Muscle of arm (tissue), 1 donor: ENCODE measurements at regions not wholly inside any gene's neighbourhood (a gene's known extent, or its start where the extent isn't known, plus 50 kb on each side); places are given as distances from the start of the nearest gene placed in this dataset.
"Not testable (repeated sequence)": the region's sequence is repeated elsewhere in the genome, so short reads cannot be mapped to it uniquely, and the experiment has no call there.

Source experiments
- DNase-seq: peaks from one replicate; pipeline ENCODE4 v3.0.0-alpha.2; 2013

DNA sequence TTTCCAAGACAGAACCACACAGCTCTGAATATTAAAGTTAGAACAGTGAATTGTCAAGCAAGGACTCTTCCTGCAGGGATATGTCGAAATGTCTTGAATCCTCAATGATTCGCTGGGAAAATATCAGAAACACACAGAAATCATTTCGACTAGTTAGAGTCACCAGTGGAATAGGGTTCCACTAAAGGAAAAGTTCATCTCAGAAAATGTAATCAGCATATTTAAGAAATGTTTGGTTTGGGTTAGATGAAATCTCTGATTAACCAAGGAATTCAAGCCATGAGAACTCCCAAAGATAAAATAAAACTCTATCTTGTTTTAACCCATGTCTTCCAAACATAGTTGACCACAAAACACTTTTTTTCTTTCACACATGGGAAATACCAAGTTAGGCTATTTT is 621.0 kb upstream of the NRSN1 start:
- no peak for DNase-seq

- DNase-seq = no peak
These were observed 615.1 kb upstream of the NRSN1 start for GRCh38 chr6:23510778-23511510.

DNA sequence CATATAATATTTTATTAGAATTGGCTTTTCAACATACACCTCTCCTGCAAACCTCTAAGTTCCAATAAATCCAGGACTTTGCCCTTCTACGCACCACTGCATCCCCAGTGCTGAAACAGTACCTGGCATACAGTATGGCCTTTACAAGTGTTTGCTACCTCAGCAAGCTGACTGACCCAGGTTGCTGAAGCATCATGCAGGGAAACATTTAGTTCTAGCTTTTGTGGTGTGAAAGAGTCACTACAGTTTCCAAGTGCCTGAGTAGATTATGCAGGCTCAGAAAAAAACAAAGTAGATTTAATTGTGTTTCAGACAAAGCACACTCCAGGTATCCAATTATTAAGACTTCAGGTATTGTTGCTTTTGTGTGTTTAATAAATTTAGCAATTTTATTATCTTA is 614.2 kb upstream of the NRSN1 start:
- DNase-seq = no peak

- no peak for DNase-seq
These were observed 607.7 kb upstream of the NRSN1 start for GRCh38 chr6:23518294-23518693.

DNA sequence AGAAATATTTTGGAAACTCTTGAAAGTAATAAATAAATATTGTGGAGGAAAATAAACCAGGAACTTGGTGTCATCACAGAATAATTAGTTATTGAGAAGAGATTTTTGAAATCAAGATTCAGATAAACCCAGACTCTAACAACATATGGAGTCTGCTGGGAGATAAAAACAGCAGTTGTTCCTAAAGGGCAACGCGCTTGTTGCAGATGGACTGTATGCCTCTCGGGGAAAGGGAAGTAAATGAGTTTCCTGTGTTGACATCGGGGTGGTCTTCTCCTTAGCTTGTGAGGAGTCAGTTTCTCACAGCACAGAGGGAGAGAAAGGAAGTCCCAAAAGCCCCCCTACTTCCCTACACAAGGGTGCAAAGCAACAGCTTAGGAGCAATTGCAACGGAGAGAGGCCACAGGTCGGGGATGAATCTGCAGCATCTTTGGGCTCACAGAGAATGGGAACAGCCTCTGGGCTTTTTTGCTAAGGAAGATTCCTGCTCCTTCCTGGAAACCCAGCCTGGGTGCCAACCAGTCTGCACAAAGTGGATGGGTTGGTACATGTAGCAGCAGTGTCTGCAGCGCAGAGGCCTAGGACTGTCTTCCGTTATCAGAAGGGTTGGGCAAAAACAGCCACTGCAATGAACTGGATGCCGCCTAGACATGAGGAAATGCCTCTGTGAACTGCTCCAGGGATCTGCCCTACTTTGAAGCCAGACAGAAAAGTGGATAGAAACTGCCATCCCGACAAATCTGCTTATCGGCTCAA is 603.0 kb upstream of the NRSN1 start:
- DNase-seq = no peak

DNA sequence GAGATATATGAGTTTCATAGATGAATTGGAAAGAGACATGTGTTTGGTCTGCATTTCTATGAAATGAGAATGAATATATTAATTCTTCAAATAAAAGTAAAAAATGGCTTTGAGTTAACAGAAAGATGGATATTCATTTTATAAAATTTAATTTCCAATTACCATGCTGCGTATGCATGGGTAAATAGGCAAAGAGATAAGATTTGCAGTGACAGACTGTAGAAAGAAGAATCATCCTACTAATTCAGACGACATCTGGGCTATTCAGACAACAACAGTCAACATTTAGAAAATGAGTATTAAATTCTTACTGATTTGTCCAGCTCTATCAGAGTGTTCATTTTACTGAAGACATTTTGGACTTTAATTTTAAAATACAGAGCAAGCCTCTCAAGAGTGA is 602.2 kb upstream of the NRSN1 start:
- DNase-seq = no peak

DNA sequence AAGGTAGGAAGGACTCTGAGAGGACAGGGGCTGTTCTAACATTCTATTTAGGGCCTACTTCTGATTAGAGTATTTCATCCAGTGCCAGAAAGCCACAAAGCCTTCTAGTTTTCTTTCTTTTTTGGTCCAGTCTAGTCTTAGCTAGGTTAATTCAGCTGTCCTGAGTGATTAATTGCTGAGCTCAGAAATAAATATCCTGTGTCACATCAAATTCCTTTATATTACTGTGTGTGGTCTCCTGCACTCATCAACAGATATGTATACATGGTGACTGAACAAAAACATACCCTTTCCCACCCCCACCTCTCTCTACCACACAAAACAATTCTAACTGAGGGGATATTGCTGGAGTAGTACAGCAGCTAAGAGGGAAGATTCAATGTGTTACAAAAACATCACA is 601.5 kb upstream of the NRSN1 start:
- DNase-seq = no peak

- DNase-seq = no peak
These were observed 599.5 kb upstream of the NRSN1 start for GRCh38 chr6:23526526-23526925.

DNA sequence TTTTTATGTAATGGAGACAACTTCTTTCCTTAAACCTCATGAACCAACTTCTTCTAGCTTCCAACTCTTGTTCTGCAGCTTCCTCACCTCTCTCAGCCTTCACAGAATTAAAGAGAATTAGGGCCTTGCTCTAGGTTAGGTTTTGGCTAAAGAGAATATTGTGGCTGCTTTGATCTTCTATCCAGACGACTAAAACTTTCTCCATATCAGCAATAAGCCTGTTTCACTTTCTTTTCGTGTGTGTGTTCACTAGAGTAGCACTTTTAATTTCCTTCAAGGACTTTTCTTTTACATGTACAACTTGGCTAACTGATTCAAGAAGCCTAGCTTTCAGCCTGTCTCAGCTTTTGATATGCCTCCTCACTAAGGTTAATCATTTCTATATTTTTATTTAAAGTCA is 596.1 kb upstream of the NRSN1 start:
- no peak for DNase-seq

DNA sequence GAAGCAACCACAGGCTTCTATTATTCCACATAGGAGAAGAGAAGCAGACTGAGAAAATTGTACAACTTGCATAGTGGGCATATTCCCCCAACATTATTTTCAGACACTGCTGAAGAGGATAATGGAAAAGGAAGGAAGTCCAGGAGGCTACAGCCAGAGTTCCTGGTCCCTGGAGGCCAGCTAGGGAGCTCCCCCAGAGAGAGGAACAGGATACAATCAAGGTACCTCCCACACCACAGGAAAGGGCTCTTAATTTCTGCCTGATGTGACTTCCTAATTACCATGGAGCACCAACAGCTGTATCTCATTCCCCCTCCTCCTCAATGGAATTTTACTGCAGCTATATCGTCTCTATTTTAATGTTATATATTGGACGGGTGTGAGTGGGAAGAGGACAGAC is 594.3 kb upstream of the NRSN1 start:
- no peak for DNase-seq

DNA sequence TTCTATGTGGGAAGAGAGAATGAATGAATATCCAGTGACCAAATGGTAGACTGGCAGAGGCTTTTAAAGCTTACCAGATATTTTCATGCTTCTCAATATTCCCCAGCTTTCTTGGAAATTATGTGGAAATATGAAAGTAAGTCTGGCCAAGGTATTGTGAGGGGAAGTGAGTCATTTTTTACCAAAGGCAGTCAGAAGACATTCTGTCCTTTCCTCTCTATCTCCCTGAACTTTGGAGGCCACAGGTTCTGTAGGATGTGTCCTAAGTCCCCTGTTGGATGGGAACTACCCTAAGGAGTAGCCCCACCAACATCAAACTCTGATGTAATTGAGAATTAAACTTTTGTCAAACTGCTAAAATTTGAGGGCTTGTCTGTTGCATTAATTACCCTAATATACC is 593.8 kb upstream of the NRSN1 start:
- DNase-seq = no peak

DNA sequence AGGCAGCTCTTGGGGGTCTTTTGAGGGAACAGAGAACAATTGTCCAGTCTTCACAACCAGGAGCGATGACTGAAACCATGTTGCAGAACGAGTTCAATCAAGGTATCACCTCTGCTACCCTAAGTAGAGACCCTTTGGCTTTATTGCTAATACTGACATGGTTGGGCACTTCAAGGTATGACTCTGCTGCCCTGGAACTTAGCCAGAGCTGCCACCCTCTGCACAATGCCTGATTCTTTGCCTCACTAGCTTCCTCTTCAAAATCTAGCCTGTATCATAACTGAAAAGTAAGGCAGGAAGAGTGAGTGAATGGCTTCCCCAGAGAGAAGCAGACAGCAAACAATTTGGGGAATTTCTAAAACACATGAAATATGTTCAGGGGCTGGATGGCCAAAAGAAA is 592.7 kb upstream of the NRSN1 start:
- no peak for DNase-seq

DNA sequence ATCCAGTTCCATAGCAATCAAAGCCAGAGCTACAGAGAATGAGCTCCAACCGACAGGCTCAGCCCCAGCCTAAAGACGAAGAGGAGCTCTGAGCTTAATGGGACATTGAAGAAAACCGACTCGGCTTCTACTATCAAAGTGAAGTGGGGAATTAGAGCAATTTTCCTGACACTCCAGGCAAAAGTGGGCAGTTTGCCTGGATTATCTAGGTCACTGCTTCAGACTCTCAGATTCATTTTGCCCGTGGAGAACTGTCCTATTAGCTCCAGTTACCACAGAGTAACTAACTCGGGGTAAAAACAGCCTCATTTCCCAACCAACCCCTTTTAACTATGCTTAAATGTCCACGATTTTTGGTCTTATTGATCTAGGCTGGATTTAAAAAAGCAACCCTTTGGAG is 592.1 kb upstream of the NRSN1 start:
- DNase-seq = no peak

DNA sequence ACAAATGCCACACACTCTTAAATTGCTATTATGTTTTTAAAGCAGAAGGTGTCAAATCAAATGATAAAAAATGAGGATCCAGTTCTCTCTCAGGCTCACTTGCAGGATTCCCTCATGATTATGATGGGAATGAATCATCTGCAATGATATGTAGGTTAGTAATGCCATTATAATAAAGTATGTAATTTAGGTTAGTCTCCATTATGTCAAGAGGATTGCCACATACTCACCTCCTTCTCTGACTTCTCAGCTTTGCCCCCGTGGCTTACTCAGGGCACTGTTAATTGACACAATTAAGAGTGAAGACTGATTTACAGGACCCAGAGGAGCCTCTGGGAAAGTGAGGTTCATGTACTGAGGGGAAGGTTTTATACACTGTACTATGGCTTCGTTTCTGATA is 591.7 kb upstream of the NRSN1 start:
- DNase-seq = no peak

DNA sequence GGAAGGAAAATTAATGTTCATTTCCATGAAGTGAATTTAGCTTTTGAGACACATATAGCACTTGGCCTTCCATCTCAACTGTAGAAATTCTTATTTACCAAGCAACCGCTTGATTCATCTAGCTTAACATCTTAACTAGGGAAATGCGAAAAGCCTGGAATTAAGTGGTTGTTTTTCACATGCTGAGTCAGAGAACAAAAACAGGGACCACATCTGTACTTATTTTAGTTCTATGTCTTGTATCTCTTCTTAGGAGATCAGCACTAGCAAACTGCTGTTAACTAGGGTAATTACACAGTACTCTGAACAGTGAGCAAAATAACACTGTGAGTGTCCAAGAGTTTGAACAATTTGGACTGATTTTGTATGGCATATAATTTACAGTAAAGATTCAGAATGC is 590.9 kb upstream of the NRSN1 start:
- DNase-seq = no peak

GRCh38 chr6:23537828-23538227 is 588.2 kb upstream of the NRSN1 start:
- no peak for DNase-seq

- DNase-seq = no peak
These were observed 578.2 kb upstream of the NRSN1 start for GRCh38 chr6:23547851-23548250.

DNA sequence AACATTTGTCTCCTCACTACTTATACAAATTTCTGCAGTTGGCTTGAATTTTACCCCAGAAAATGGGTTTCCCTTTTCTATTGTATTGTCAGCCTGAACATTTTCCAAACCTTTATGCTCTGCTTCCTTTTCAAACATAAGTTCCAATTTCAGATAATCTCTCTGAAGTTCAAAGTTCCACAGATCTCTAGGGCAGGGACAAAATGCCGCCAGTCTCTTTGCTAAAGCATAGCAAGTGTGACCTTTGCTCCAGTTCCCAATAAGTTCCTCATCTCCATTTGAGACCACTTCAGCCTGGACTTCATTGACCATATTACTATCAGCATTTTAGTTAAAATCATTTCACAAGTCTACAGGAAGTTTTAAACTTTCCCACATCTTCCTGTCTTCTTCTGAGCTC is 571.1 kb upstream of the NRSN1 start:
- not testable (repeated sequence) for DNase-seq

DNA sequence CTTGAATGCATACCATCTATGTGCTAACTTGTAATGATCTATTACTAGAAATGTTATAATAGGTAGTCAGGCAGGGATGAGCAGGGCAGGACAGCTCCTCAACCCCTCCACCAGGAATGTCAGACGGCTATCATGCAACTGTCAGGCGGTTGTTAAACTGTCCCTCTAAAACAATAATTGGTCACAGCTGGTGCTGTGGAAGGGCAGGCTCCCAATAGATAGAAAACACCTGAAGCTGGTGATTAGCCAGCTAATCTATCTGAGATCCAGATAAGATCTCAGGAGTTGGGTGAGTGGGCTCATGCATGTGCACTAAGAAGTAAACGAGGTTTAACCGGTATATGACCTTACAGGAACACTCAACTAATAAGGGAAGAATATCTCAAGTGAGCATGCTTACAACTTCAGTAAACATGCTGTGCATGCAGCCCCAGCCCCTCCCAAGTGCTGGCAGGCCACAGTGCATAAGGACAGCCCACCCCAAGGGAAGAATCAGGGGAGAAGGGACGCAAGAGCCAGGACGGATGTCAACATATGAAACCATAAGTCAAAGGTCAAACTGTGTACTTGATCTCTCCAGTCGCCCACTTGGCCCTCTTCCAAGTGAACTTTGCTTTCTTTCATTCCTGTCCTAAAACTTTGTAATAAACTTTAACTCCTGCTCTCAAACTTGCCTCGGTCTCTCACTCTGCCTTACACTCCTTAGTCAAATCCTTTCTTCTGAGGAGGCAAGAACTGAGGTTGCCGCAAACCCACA is 566.2 kb upstream of the NRSN1 start:
- DNase-seq = no peak

GRCh38 chr6:23561732-23562131 is 564.3 kb upstream of the NRSN1 start:
- DNase-seq = no peak

- DNase-seq = no peak
These were observed 563.5 kb upstream of the NRSN1 start for GRCh38 chr6:23562554-23562953.

DNA sequence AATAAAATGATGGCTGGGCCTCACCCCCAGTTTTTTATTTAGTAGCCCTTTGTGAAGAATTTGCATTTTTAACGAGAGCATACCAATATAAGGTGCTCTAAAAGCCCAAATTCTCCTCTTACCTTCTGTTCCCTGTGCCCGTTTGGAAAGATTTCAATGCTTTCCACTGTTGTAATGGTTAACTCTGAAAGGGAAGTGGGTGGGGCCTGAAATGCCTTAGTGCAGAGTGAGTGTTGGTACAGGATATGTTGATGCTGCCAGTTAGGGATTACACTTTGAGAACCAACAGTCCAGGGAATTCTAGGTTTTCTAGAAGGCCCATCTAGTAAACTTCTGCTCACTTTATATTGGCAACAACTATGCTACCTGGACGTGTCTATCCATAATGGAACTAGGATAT is 562.7 kb upstream of the NRSN1 start:
- DNase-seq = no peak

DNA sequence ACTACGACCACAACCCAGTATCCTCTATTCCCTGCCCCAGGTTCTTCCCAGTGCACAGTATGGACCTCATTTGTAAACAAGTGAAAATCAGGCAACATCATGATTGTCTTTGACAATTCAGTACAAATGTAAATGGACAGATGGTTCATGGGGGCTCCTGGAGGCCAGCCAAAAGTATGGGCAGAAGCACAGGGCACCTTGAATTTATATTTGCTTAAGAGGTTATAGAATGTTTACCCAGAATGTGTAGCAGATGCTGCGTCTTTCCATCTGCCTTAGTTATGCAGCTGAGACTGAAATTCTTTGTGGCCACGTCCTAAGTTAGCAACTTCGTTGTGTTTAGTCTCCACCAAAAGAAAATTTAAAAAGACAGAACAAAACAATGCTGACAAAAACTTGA is 559.6 kb upstream of the NRSN1 start:
- no peak for DNase-seq
